ENCODE measurements at regions not wholly inside any gene's neighbourhood (a gene's known extent, or its start where the extent isn't known, plus 50 kb on each side); places are given as distances from the start of the nearest gene placed in this dataset.

- no peak overlapping the region for H3K4me3 Mint-ChIP-seq
- Histone ChIP-seq H3K79me2 (ENCODE audit: control insufficient read depth, insufficient read depth, low read length) (no peaks in the 10 kb centered on the region), H3K4me1 (ENCODE audit: control insufficient read depth in 2 of 2, insufficient read depth in 2 of 2, low read length in 2 of 2) (no peaks in the 10 kb centered on the region), H3K4me2 (replicated peaks; ENCODE audit: low read depth, low read length, poor library complexity, severe bottlenecking) (no peak overlapping the region), H3K4me3 (ENCODE audit: control extremely low read depth in 1 of 5, extremely low read depth in 1 of 5, insufficient read depth in 1 of 5, low read depth in 2 of 5, low read length in 4 of 5) (no peak overlapping the region), H3K27ac (ENCODE audit: low read length in 2 of 2) (no peak overlapping the region), H2AFZ (ENCODE audit: insufficient read depth, low read depth, low read length, poor library complexity, severe bottlenecking) (no peak overlapping the region), H3K36me3 (replicated peaks in 1 of 2; ENCODE audit: control extremely low read depth in 1 of 2, control insufficient read depth in 1 of 2, extremely low read depth in 1 of 2, insufficient read depth in 2 of 2, low read length in 1 of 2) (no peaks in the 10 kb centered on the region), H3K9ac (ENCODE audit: low read length) (no peak overlapping the region), H3K9me3 (ENCODE audit: control extremely low read depth in 1 of 3, control insufficient read depth in 2 of 3, insufficient read depth in 1 of 3, low read length in 2 of 3) (peaks cover 0 to 17% (median 0%) of the 10 kb centered on the region in 3 donors), H3K27me3 (replicated peaks in 1 of 4; ENCODE audit: control extremely low read depth in 1 of 4, control insufficient read depth in 3 of 4, insufficient read depth in 4 of 4, low read length in 3 of 4) (no peaks in the 10 kb centered on the region), H4K20me1 (ENCODE audit: control insufficient read depth, insufficient read depth, low read length, poor library complexity, severe bottlenecking) (no peaks in the 10 kb centered on the region)
- CTCF ChIA-PET: no interaction called here
- H3K27ac Mint-ChIP-seq: no peak overlapping the region
- POLR2A ChIA-PET: no interaction called here
- WGBS (ENCODE audit: insufficient coverage): 89% methylated on average over 5 of the region's 5 CpGs
- no peak for TF ChIP-seq EZH2 (IDR thresholded peaks at IDR 0.05; ENCODE audit: borderline replicate concordance, insufficient read depth, low read depth, low read length, poor library complexity, severe bottlenecking)
- TF ChIP-seq CTCF (IDR thresholded peaks at IDR 0.05): no peak
- no peak for ATAC-seq (ENCODE audit: low read depth)
- H3K27me3 Mint-ChIP-seq: no peaks in the 10 kb centered on the region
- intact Hi-C loops (cut with micrococcal nuclease): no loop called here
- H3K4me1 Mint-ChIP-seq: no peaks in the 10 kb centered on the region
- peaks cover 6% of the 10 kb centered on the region for H3K9me3 Mint-ChIP-seq (ENCODE audit: insufficient read depth)
- DNase-seq: no peak
Measured at GRCh38 chr10:65779985-65780384, 1145.9 kb upstream of the LRRTM3 start.

- no peaks in the 10 kb centered on the region for H3K4me1 Mint-ChIP-seq
- WGBS (ENCODE audit: insufficient coverage): no CpG with 5 or more reads among the region's 2 CpGs
- no peak overlapping the region for H3K27ac Mint-ChIP-seq
Measured at GRCh38 chr10:65786279-65786678, 1139.6 kb upstream of the LRRTM3 start.

More at GRCh38 chr10:65786279-65786678, 1139.6 kb upstream of the LRRTM3 start:
- Histone ChIP-seq H3K27ac (ENCODE audit: low read length in 2 of 2) (no peak overlapping the region), H3K4me1 (ENCODE audit: control insufficient read depth in 2 of 2, insufficient read depth in 2 of 2, low read length in 2 of 2) (no peaks in the 10 kb centered on the region), H3K36me3 (replicated peaks in 1 of 2; ENCODE audit: control extremely low read depth in 1 of 2, control insufficient read depth in 1 of 2, extremely low read depth in 1 of 2, insufficient read depth in 2 of 2, low read length in 1 of 2) (no peaks in the 10 kb centered on the region), H3K9ac (ENCODE audit: low read length) (no peak overlapping the region), H3K79me2 (ENCODE audit: control insufficient read depth, insufficient read depth, low read length) (no peaks in the 10 kb centered on the region), H3K27me3 (replicated peaks in 1 of 4; ENCODE audit: control extremely low read depth in 1 of 4, control insufficient read depth in 3 of 4, insufficient read depth in 4 of 4, low read length in 3 of 4) (no peaks in the 10 kb centered on the region), H2AFZ (ENCODE audit: insufficient read depth, low read depth, low read length, poor library complexity, severe bottlenecking) (no peak overlapping the region), H3K4me2 (replicated peaks; ENCODE audit: low read depth, low read length, poor library complexity, severe bottlenecking) (no peak overlapping the region), H4K20me1 (ENCODE audit: control insufficient read depth, insufficient read depth, low read length, poor library complexity, severe bottlenecking) (no peaks in the 10 kb centered on the region), H3K9me3 (ENCODE audit: control extremely low read depth in 1 of 3, control insufficient read depth in 2 of 3, insufficient read depth in 1 of 3, low read length in 2 of 3) (no peaks in the 10 kb centered on the region), H3K4me3 (ENCODE audit: control extremely low read depth in 1 of 5, extremely low read depth in 1 of 5, insufficient read depth in 1 of 5, low read depth in 2 of 5, low read length in 4 of 5) (no peak overlapping the region)
- Mint-ChIP-seq H3K9me3 (ENCODE audit: insufficient read depth) (peaks cover 2% of the 10 kb centered on the region), H3K27me3 (no peaks in the 10 kb centered on the region), H3K4me3 (no peak overlapping the region)
- ChIA-PET POLR2A (no interaction called here), CTCF (no interaction called here)
- no peak for ATAC-seq (ENCODE audit: low read depth)
- TF ChIP-seq EZH2 (IDR thresholded peaks at IDR 0.05; ENCODE audit: borderline replicate concordance, insufficient read depth, low read depth, low read length, poor library complexity, severe bottlenecking) (no peak), CTCF (IDR thresholded peaks at IDR 0.05) (no peak)
- DNase-seq: no peak
- intact Hi-C loops (cut with micrococcal nuclease): no loop called here

All from B cell (primary cell).